GM18951 (cell line): ENCODE measurements at regions not wholly inside any gene's neighbourhood (a gene's known extent, or its start where the extent isn't known, plus 50 kb on each side); places are given as distances from the start of the nearest gene placed in this dataset.

Experiments
- POLR2A ChIP-seq: IDR thresholded peaks from 4 replicates; pipeline ENCODE4 v1.6.1; 2011; ENCODE audit warnings: mild to moderate bottlenecking; ENCODE audit not compliant: insufficient read length, insufficient read depth; ENCODE audit errors: extremely low read depth
- in situ Hi-C: fragments of 300-500 bp; cut with MboI; formaldehyde crosslinking; loops from one replicate; pipeline ENCODE4 v1.12.0; 2022; ENCODE audit warnings: low sequenced_read_pairs, mixed read lengths, inconsistent platforms; ENCODE audit not compliant: unreplicated experiment

GRCh38 chr4:27271555-27271954 is 410.9 kb downstream of the STIM2 start:
- no peak for TF ChIP-seq POLR2A
- in situ Hi-C loops: no loop called here

- no peak for TF ChIP-seq POLR2A
- in situ Hi-C loops: no loop called here
Measured at GRCh38 chr4:27272217-27272616, 411.6 kb downstream of the STIM2 start.

- in situ Hi-C loops: no loop called here
- no peak for TF ChIP-seq POLR2A
Measured at GRCh38 chr4:27276307-27277073, 415.8 kb downstream of the STIM2 start.

- TF ChIP-seq POLR2A: no peak
- in situ Hi-C loops: no loop called here
Measured at GRCh38 chr4:27278615-27279375, 418.2 kb downstream of the STIM2 start.

GRCh38 chr4:27288496-27288895 is 427.9 kb downstream of the STIM2 start:
- TF ChIP-seq POLR2A: no peak
- in situ Hi-C loops: no loop called here

- TF ChIP-seq POLR2A: no peak
- in situ Hi-C loops: no loop called here
Measured at GRCh38 chr4:27289704-27290103, 429.1 kb downstream of the STIM2 start.

GRCh38 chr4:27293831-27294230 is 433.2 kb downstream of the STIM2 start:
- TF ChIP-seq POLR2A: no peak
- in situ Hi-C loops: no loop called here

GRCh38 chr4:27304751-27305150 is 444.1 kb downstream of the STIM2 start:
- in situ Hi-C loops: loop anchor here (25.0 kb wide), 1 partner anchor 242 kb away; no protein-coding TSS in a partner anchor
- TF ChIP-seq POLR2A: no peak

- TF ChIP-seq POLR2A: no peak
- in situ Hi-C loops: loop anchor here (25.0 kb wide), 1 partner anchor 243 kb away; no protein-coding TSS in a partner anchor
Measured at GRCh38 chr4:27305246-27305645, 444.6 kb downstream of the STIM2 start.

- in situ Hi-C loops: loop anchor here (25.0 kb wide), 1 partner anchor 246 kb away; no protein-coding TSS in a partner anchor
Measured at GRCh38 chr4:27308379-27308778, 447.7 kb downstream of the STIM2 start.

GRCh38 chr4:27315625-27316024 is 455.0 kb downstream of the STIM2 start:
- TF ChIP-seq POLR2A: no peak
- in situ Hi-C loops: loop anchor here (25.0 kb wide), 1 partner anchor 253 kb away; no protein-coding TSS in a partner anchor

More at GRCh38 chr4:27308379-27308778, 447.7 kb downstream of the STIM2 start:
- no peak for TF ChIP-seq POLR2A

GRCh38 chr4:27316176-27316575 is 455.5 kb downstream of the STIM2 start:
- no peak for TF ChIP-seq POLR2A
- in situ Hi-C loops: loop anchor here (25.0 kb wide), 1 partner anchor 254 kb away; no protein-coding TSS in a partner anchor

GRCh38 chr4:27318740-27319139 is 458.1 kb downstream of the STIM2 start:
- in situ Hi-C loops: loop anchor here (25.0 kb wide), 1 partner anchor 256 kb away; no protein-coding TSS in a partner anchor
- TF ChIP-seq POLR2A: no peak
